ENCODE measurements at regions not wholly inside any gene's neighbourhood (a gene's known extent, or its start where the extent isn't known, plus 50 kb on each side); places are given as distances from the start of the nearest gene placed in this dataset.

DNA sequence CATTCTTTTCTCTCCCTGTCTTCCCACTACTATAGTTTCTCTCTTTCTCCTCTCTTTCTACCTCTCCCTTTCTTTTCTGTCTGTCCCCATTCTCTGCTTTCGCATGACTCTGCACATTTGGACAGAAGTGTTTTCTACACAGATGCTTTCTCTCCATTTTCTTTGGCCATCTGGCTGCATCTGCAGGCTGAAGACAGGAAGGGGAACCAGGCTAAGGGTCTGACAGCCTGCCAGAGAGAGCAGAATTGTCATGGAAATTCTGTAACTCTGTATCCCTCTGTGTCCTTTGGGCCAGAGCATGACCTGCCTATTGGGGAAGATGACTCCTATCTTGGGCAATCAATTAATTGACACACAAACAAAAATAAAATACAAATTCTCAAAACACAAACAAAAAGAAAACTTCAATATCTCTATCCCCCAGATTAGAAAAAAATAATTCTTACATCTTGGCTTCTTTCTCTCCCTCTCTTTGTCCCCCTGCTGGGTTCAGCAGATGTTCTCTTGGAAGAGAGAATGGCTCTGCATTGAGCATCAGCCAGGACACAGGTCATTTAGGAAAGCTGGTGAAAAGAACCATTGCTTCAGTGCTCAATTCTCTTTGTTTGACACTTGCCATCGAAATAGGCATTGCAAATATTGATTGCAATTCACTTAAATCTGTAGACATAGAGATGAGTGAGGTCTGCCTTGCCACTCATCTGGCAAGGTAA, 415.9 kb upstream of the KLF4 start:
- DNase-seq (ENCODE audit: low read depth in 2 of 3, low spot score in 1 of 3), result no peak

DNA sequence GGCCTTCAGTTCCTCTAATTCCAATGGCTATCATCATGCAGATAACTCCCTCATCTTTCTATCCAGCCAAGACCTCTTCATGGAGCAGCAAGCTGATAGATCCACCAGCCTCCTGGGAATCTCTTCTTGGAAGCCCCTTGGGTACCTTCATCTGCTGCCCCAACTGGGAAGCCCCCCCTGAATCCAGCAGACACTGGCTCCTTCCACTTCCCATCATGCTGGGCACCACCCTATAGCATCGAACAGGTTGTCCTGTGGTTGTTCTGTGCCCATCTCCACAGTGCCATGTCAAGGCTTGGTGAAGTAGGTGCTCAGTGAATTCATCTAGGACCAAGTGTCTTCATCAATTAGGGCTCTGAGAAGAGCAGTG, 410.4 kb upstream of the KLF4 start:
- no peak for DNase-seq (ENCODE audit: low read depth in 2 of 3, low spot score in 1 of 3)

DNA sequence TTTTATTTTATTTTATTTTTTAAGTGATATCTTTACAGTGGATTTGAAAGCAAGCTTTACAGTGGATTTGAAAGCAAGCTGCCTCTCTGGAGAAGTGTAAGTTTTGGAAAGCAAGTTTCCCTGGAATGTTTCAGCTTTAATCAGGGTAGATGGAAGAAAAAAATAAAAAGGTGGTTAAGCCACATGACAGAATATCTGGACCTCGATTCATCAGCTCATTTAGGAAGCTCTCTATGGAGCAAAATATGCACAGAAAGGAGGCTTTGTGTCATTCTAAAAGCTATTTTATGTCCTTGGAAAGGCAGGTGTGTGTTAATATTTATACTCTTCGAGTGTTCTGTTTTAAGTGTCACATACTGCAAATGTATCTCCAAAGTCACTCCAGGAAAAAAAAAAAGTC, 409.2 kb upstream of the KLF4 start:
- no peak for DNase-seq (ENCODE audit: low read depth in 2 of 3, low spot score in 1 of 3)

DNA sequence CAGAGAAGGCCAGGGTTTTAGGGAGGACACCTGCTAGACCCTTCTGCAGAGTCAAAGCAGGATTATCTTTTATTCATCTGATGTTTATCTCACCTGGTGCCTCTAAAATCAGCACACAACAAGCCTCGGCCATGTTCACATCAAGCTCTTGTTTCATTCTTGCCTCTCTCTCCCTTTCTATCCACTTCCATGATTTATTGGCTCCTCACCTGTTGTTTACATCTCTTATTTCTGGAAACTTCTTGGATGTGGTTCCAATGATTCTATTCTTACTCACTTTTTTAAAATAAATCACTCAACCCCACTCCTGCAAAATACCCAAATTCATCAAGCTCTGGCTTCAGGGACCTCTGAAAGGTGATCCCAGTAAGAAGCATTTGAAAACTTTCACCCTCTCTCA, 407.0 kb upstream of the KLF4 start:
- DNase-seq (ENCODE audit: low read depth in 2 of 3, low spot score in 1 of 3), result no peak

DNA sequence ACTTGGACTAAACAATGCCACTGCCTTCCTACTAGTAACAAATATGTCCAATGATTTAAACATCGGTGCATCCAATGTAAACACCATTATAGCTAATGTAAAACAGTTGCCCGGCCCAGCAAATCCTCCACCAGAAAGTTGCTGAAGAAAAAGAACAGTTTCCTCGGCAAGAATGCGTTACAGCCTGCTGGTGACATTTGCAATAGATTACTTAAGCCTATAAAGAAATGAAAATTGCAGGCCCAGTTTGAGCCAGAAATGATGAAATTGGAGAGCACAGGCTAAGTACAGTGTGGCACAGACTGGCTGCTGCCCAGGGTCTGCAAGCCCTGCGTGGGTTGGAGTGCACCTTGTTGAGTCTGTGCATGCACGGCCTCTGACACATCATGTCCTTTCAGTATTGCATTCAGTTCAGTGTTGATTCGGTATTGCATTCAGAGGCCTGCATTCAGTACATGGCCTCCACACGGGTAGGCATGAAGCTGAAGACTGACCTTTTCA, 406.0 kb upstream of the KLF4 start:
- DNase-seq (ENCODE audit: low read depth in 2 of 3, low spot score in 1 of 3), result no peak

DNA sequence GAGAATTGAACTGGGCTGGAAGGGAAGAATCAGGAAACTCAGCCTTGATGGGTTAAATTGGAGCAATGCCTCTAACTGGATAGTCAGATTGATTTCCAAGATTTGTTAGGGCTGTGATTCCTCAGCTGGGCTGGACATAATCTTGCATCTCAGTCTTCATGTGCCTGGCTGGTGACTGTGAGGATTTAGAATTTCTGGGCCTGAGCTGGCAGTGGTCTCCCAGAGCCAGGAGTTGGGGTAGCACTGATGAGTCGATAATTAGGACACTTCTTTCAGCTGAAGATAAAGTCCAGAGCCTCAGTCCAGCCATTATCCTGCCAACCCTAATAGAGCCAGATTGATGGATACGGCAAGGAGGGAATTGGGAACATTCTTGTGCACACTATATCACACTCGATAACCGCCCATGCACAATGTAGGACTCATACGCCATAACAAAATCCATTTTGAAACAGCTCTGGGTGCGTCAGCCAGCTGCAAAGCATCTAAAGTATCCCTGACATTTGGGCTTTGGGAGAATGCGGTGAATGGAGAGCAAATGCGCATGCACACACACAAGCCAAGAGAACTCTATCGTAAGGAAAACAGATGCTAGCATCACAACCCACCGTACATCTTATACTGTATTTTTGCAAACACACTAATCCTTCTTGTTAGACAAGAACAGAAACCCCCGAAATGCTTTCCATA, 405.1 kb upstream of the KLF4 start:
- DNase-seq (ENCODE audit: low read depth in 2 of 3, low spot score in 1 of 3), result no peak

DNA sequence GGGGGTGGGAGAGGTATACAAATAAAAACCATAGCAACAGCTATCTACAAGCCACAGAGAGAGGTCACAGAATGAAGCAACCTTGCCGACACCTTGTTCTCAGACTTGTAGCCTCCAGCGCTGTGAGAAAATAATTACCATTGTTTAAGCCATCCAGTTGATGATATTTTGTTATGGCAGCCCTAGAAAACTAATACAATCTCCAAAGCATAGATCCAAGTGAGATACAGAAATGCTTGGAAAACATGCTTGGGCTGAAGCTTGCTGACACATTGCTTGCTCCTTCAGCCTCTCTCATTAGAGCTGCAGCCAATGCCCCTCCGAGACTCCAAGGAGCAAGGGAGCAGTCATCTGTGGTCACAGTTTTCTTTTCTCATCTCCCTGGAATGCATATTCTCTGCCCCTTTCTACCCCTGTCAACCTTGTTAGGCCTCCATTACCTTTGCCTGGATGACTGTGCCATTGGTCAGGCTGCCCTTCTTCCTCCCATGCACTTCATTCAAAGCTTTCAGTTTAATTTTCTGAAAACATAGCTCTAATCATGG, 401.4 kb upstream of the KLF4 start:
- no peak for DNase-seq (ENCODE audit: low read depth in 2 of 3, low spot score in 1 of 3)

DNA sequence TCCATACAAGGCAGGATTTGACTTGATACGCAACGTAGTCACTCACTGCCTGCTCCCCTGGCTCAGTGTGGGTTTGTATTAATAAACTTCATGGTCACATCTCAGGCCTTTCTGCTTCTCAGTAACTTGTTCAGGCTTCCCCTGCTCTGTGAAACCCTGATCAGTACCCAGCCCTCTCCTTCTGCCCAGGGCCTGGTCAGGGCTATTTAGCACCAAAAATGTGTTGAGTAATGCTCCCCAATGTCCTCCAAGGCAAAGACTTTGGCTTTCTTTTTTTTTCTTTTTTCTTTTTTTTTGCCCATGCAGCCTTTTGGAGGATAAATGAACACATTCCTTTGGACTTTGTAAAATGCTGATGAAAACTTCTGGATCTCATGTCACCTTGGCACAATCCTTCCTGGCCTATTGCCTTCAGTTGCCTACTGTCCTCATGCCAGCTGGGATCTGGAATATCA, 399.2 kb upstream of the KLF4 start:
- DNase-seq (ENCODE audit: low read depth in 2 of 3, low spot score in 1 of 3), result no peak

DNA sequence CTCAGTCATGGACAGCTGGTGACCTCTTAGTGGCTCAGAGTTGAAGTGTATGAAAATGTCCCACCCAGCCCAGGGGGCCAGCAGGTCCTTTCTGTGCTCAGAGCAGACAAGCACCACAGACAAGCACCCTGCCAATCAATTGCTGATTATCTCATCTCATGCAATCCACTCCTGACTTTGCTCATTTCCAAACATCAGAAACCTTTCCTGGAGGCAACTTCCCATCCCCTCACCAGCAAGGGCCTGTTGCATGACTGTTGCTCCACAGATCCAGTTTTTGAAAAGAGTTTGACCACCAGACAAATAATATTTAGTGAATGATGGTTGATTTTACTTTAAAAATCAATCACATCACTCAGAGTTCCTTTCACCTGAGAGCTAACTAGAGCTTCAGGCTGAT, 397.3 kb upstream of the KLF4 start:
- DNase-seq (ENCODE audit: low read depth in 2 of 3, low spot score in 1 of 3), result no peak

DNA sequence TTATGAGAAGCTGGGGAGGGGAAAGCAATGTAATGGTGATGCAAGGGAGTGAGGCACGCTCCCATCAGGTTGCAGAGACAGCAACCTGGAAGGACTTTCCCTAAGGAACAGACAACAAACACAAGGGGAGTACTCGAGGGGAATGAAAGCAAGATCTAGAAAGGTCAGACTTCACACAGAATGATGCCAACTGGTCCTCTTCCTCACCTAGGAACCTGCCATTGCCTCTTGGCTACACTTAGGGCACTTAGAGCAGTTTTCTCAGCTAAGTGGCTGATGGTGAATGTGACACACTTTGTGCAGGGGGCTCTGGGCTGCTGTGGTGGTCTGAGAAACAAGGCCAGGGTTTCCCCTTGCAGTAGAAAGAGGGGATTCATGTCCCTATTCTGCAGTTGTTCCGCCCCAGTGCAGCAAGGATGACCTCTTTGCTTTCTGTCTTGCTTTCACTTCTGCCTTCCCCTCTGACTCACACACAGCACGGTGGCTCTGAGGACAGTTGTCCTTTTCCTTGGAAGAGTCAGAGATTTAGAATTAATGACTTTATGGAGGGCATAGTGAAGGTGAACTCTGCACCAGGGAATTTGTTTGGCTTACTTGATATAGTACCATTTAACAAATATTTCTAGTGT, 394.0 kb upstream of the KLF4 start:
- DNase-seq (ENCODE audit: low read depth in 2 of 3, low spot score in 1 of 3), result no peak

DNA sequence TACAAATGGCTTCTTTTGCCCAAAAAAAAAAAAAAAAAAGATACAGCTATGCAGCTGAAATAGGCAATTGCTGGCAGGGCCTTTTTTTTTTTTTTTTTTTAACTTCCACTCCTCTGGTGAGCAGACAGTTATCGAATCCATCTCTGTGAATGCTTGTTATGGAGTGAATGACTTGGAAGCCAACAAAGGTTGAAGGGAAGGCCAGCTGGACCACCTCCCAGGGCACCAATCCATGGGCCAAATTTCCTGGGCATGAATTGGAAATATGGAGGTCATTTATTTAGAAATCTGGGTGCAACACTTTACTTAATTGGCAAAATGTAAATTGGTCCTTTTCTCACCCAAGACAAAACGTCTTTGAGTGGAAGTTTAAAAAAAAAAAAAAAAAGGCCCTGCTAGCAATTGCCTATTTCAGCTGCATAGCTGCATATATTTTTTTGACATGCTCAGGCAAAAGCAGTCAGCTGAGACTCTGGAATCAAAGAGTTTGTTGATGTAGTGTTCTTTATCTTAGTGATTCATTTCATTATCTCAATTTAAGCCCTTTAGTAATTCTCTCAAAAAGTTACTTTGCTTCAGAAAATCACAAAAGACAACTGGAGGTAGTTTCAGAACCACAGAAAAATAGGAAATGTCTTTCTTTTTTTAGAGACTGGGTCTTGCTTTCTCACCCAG, 392.2 kb upstream of the KLF4 start:
- DNase-seq (ENCODE audit: low read depth in 2 of 3, low spot score in 1 of 3), result no peak

DNA sequence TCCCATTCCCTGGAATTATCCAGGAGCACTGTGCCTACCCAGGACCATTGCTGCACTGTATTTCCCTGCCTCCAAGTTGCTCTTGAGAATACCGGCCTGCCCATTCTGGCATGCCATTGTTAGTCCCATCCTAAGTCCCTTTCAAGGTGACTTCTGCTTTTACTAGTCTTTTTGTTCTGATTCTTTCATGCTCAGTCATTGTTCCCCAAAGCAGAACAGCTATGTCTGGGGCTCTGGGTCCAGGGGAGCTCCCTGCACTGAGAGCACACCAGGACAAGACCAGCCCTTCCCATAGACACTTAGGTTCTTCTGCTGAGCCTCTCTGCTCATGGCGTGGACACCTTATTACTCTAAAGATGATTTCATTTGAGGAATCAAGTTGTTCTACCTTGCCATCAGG, 388.9 kb upstream of the KLF4 start:
- no peak for DNase-seq (ENCODE audit: low read depth in 2 of 3, low spot score in 1 of 3)

DNA sequence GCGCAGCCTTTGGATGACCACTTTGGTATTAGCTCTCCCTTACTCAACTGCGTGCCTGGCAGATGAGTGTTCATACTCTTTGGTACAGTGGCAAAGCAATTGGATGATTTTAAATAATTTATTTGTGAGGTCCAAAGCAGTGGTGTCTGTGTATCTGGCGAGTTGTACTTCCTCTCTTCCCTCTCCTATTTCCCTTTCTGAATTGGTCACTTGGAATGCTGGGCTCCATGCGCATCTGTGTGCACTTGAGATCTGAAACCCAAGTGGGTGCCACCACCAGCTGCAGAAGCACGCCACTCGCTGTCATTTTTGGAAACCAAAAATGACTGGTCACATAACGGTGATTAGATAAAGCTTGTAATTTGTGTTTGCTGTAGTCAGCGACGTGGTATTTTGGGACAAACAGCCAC, 386.0 kb upstream of the KLF4 start:
- DNase-seq (ENCODE audit: low read depth in 2 of 3, low spot score in 1 of 3), result no peak

DNA sequence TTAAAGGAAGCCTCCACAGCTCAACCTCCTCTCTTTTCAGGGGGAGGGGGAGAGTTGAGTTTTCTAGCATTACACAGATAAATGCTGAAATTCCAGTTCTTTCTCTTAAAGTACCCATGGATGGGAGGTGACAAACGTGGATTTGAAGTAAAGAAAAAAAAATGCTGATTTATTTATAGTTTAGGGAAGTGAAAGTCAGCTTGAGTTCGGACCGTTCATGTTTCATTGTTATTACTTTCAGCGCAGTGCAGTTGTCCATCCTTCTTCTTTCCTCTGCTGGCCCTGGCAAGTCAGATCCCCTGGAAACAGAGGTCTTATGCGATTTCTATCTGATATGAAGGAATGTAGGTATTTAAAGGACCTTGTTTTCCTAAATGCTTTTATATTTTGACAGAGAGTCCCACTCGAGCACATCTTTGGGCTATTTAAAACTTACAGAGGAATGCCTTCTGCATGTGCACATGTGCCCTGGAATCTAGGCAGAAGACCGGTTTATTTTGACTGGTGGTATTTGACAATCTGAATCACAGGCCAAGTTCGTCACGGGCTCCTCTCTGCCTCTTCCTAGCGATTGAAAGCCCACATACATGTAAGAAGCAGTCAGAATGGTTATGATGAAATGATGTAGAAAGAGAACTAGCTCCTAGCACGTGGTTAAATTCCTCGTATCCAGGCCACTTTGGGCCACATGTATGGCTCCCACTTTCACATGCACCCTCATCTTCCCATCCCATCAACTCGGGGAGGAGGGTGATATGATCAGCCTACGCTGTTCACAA, 385.2 kb upstream of the KLF4 start:
- no peak for DNase-seq (ENCODE audit: low read depth in 2 of 3, low spot score in 1 of 3)

DNA sequence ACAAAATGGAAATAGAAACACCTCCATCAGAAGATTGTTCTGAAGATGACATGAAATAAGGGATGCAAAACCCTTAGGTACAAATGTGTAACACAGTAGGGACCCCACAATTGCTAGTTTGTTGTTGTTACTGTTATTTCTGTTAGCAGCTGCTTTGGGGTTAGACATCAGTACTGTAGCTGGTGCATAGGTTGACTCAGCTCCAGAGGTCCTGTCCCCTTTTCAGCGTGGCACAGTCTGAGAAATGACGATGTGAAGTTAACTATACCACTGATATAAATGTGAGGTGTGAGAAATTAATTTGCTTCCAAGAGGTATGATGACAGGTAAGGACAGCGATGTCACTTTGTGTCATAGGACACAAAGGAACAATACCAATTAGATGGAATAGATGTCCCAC, 384.6 kb upstream of the KLF4 start:
- no peak for DNase-seq (ENCODE audit: low read depth in 2 of 3, low spot score in 1 of 3)

DNA sequence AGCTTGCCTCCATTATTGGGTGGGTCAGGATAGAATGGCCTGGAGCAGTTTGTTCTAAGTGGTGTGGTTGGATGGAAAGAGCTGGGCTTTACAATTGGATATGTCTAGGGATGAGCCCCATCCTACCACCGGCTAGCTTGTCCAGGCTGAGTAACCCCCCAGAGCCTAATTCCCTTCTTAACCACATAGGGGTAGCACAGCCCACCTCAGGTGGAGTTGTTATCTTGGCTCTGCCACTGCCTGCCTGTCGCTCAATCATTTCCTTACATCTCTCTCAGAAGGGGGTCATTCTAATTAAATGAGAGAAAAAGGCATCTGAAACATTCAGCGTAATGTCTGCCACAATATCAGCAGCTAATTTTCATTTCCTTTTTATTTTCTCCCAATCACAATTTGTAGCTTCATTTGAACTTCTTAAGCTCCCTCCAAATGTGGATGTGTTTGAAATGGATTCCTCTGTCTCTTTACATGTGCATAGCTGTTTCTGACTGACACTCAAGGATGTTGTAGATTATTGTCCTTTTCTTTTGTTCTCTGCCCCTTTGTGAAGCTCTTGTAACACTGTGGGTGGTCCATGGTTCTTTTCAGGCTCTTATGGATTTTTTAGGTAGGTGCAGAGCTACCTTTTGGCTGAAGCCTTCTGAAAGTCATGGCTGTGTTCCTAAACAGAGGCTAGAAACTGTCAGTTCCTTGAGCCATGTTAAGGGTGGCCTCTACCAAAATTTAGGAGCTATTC, 383.1 kb upstream of the KLF4 start:
- no peak for DNase-seq (ENCODE audit: low read depth in 2 of 3, low spot score in 1 of 3)

DNA sequence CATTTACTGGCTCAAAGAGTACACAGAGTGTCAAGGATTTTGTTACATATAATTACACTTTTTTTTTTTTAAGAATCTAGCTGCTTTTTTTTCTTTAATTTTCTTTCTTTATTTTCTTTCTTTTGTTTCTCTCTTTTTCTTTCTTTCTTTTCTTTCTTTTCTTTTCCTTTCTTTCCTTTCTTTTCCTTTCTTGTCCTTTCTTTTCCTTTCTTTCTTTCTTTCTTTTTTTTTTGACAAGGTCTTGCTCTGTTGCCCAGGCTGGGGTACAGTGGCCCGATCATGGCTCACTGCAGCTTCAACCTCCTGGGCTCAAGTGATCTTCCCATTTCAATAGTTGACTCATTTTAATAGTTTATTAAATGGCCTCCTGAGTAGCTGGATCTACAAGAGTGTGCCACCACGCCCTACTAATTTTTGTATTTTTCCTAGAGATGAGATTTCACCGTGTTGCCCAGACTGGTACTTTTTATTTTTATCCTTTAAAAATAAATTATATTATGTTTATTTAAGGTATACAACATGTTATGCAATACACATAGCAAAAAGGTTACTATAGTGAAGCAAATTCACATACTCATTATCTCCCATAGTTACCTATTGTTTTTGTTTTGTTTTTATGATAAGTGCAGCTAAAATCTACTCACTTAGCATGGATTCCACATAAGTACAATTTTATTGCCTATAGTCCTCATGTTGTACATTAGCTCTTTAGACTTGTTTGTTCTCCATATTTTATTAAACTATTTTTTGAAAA, 381.5 kb upstream of the KLF4 start:
- no peak for DNase-seq (ENCODE audit: low read depth in 2 of 3, low spot score in 1 of 3)

DNA sequence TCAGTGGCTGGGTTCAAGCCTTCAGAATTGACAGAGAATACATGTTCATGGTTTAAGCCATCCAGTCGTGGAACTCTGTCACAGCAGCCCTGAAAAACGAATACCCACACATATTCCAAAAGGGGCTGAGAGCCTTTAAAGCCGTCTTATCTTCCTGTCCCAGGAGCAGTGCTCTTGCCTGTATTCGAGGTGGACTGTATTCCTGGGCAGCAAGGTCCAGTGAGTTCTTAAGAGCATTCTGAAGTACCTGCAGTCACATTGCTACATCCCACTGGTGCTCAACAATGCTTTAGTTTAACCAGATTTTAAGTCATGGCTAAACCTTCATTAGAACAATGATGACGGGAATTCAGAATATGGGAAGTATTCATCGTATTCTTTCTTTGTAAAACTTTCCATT, 380.7 kb upstream of the KLF4 start:
- DNase-seq (ENCODE audit: low read depth in 2 of 3, low spot score in 1 of 3), result no peak

DNA sequence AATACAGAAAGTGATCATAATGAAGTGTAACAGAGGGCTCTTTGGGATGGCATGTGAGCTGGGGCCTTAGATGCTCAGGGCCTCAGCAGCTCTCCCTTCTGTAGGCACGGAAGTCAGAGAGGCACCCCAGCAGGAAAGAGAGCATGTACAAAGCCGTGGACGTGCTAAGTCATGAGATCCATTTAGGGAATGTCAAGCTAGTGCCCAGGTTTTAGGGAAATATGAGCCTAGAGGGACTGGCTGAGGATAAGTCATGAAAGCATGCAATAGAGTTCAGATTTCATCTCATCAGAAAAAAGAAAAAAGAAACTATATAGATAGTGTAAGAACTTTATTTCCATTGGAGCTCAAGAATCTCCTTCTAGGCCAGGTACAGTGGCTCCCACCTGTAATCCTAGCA, 379.5 kb upstream of the KLF4 start:
- no peak for DNase-seq (ENCODE audit: low read depth in 2 of 3, low spot score in 1 of 3)

Data from stimulated activated CD4-positive, alpha-beta T cell treated with anti-CD3 and anti-CD28 coated beads, Interleukin-12 subunit alpha, Interleukin-12 subunit beta, amount 100 ng/mL, for 48 hours (primary cell).